ENCODE measurements at regions not wholly inside any gene's neighbourhood (a gene's known extent, or its start where the extent isn't known, plus 50 kb on each side); places are given as distances from the start of the nearest gene placed in this dataset.

DNA sequence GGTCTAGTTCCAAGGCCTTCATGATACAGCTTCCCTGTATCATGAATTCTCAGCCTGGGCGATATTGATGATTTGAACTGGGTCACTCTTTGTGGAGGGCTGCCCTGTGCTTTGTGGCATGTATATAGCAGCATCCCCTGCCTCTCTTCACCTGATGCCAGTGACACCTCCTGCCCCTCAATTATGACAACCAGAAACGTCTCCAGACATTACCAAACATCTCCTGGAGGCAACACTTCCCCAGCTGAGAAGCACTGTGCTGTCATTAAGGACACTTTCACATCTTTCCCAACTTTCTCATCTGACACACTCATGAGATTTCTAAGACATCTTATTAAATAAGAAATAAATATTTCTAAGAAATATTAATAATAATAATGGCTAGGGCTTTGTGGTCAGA lies 315.3 kb downstream of the BCL11B start:
- DNase-seq (ENCODE audit: low read depth, low spot score): no peak
- Histone ChIP-seq H3K4me1 (ENCODE audit: insufficient read depth, insufficient read length) (peaks cover 2% of the 10 kb centered on the region), H3K27me3 (ENCODE audit: insufficient read depth, insufficient read length) (no peaks in the 10 kb centered on the region), H3K36me3 (ENCODE audit: insufficient read depth, insufficient read length, low read length) (no peaks in the 10 kb centered on the region), H3K9ac (ENCODE audit: insufficient read length, low read depth) (no peak overlapping the region), H3K4me3 (ENCODE audit: insufficient read length, low read depth) (no peak overlapping the region), H3K9me3 (ENCODE audit: insufficient read depth, low read length) (no peaks in the 10 kb centered on the region)
- TF ChIP-seq ZNF274 (IDR thresholded peaks at IDR 0.05; ENCODE audit: low read depth, low read length) (no peak), SUZ12 (IDR thresholded peaks at IDR 0.05; ENCODE audit: extremely low read depth, insufficient read depth, insufficient read length) (no peak), YY1 (IDR thresholded peaks at IDR 0.05; ENCODE audit: insufficient read depth, insufficient read length) (no peak)

DNA sequence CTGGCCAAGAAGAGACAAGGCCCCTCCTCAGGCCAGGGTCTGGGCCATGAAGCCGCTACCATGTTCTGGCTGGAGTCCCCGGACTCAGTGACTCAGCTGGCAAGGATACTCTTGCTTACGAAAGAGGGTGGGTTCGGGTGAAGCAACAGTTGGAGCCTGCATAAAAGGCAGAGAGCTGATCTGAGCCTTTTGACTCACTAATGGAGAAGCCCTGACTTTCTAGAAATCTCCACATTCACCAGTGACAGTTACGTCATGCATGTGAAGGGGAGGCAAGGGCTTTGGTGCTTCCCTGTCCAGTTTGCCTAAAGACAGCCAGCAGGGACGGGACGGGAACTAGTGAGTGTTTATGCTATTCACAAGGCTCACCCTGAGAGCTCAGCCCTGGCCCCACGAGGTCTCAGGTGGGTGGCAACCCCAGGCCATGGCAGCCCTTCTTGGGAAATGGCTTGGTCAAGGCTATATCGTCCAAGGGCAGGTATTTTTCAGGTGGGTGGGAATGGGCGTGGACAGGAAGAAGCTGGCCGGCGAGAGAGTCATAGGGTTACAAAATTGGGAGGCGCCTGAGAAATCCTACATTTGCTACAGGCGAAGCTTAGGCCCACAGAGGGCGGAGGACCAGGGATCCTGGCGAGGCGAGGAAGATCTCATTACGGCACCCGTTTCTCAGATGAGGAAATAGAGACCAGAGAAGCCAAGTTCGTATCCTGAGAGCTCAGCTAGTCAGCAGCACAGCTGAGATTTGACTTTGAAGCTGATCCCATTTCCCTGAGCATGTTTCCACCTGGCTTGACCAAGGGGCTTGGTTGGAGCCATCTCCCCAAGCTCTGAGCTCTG lies 314.6 kb downstream of the BCL11B start:
- DNase-seq (ENCODE audit: low read depth, low spot score): no peak
- no peak overlapping the region for H3K9ac ChIP-seq (ENCODE audit: insufficient read length, low read depth)
- no peak for TF ChIP-seq SUZ12 (IDR thresholded peaks at IDR 0.05; ENCODE audit: extremely low read depth, insufficient read depth, insufficient read length)
- TF ChIP-seq YY1 (IDR thresholded peaks at IDR 0.05; ENCODE audit: insufficient read depth, insufficient read length): no peak
- TF ChIP-seq ZNF274 (IDR thresholded peaks at IDR 0.05; ENCODE audit: low read depth, low read length): no peak
- peaks cover 4% of the 10 kb centered on the region for H3K27me3 ChIP-seq (ENCODE audit: insufficient read depth, insufficient read length)
- H3K4me1 ChIP-seq (ENCODE audit: insufficient read depth, insufficient read length): peaks cover 2% of the 10 kb centered on the region
- H3K36me3 ChIP-seq (ENCODE audit: insufficient read depth, insufficient read length, low read length): no peaks in the 10 kb centered on the region
- H3K4me3 ChIP-seq (ENCODE audit: insufficient read length, low read depth): no peak overlapping the region
- H3K9me3 ChIP-seq (ENCODE audit: insufficient read depth, low read length): no peaks in the 10 kb centered on the region

DNA sequence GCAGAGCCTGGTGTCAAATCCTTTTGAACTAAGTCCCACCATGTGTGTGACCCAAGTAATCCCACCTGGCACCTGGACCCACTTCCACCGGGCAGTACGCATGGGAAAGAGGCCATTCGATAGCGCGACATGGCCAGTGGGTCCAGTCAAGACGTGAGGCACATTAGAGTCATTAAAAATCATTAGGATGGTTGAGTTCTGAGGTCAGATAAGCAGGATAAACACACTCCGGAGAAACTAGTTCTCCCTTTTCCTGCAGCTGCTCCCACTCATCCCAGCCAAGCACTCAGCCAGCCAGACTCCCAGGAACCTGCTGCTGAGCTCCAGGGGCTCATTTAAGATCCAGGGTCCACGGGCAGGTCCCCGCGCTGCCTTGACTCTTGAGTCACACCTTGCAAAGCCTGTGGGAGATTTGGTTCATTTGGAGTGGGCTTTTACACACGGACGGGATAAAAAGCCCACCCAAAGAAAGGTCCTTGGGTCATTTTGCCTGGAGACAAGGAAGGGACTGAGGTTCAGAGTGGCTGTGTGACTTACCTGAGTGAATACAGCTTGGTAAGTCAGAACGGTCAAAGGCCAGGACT lies 313.9 kb downstream of the BCL11B start:
- TF ChIP-seq ZNF274 (IDR thresholded peaks at IDR 0.05; ENCODE audit: low read depth, low read length) (no peak), YY1 (IDR thresholded peaks at IDR 0.05; ENCODE audit: insufficient read depth, insufficient read length) (no peak), SUZ12 (IDR thresholded peaks at IDR 0.05; ENCODE audit: extremely low read depth, insufficient read depth, insufficient read length) (no peak)
- no peaks in the 10 kb centered on the region for H3K36me3 ChIP-seq (ENCODE audit: insufficient read depth, insufficient read length, low read length)
- peaks cover 2% of the 10 kb centered on the region for H3K4me1 ChIP-seq (ENCODE audit: insufficient read depth, insufficient read length)
- no peak overlapping the region for H3K9ac ChIP-seq (ENCODE audit: insufficient read length, low read depth)
- DNase-seq (ENCODE audit: low read depth, low spot score): no peak
- peaks cover 5% of the 10 kb centered on the region for H3K27me3 ChIP-seq (ENCODE audit: insufficient read depth, insufficient read length)
- H3K4me3 ChIP-seq (ENCODE audit: insufficient read length, low read depth): no peak overlapping the region
- H3K9me3 ChIP-seq (ENCODE audit: insufficient read depth, low read length): no peaks in the 10 kb centered on the region

DNA sequence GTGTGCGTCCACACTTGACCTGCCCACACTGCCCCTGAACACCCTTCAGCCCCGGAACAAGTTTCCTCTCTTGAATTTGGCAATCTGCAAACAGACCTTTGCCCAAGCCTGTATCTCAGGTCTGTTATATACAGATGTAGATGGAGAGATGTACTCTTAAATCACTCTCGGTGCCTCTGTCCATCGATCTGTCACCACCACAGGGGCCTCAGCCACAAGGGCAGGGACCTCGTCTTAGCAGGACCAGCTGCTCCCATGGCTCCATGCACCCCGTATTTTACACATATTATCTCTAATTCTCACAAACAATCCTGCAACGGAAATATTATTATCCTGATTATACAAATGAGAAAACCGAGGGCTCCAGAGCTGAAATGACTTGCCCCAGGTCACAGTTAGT lies 313.4 kb downstream of the BCL11B start:
- Histone ChIP-seq H3K9me3 (ENCODE audit: insufficient read depth, low read length) (no peaks in the 10 kb centered on the region), H3K36me3 (ENCODE audit: insufficient read depth, insufficient read length, low read length) (no peaks in the 10 kb centered on the region), H3K4me3 (ENCODE audit: insufficient read length, low read depth) (no peak overlapping the region), H3K27me3 (ENCODE audit: insufficient read depth, insufficient read length) (peaks cover 5% of the 10 kb centered on the region), H3K9ac (ENCODE audit: insufficient read length, low read depth) (no peak overlapping the region), H3K4me1 (ENCODE audit: insufficient read depth, insufficient read length) (peaks cover 4% of the 10 kb centered on the region)
- DNase-seq (ENCODE audit: low read depth, low spot score): no peak
- no peak for TF ChIP-seq YY1 (IDR thresholded peaks at IDR 0.05; ENCODE audit: insufficient read depth, insufficient read length)
- no peak for TF ChIP-seq SUZ12 (IDR thresholded peaks at IDR 0.05; ENCODE audit: extremely low read depth, insufficient read depth, insufficient read length)
- TF ChIP-seq ZNF274 (IDR thresholded peaks at IDR 0.05; ENCODE audit: low read depth, low read length): no peak

DNA sequence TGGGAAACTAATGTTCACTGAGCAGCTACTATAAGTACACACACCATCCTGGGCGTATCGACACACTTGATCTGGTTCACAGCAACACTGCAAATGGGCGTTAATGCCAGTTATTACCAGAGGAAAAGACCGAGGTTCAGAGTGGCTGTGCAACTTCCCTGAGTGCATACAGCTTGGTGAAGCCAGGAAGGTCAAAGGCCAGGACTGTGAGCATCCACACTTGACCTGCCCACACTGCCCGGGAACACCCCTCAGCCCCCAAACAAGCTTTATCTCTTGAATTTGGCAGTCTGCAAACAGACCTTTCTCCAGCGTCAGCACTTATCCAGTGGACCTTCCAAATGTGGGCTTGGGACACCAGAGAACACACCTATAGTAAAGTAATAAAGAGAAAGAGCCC lies 312.6 kb downstream of the BCL11B start:
- Histone ChIP-seq H3K4me1 (ENCODE audit: insufficient read depth, insufficient read length) (peaks cover 5% of the 10 kb centered on the region), H3K9me3 (ENCODE audit: insufficient read depth, low read length) (no peaks in the 10 kb centered on the region), H3K9ac (ENCODE audit: insufficient read length, low read depth) (no peak overlapping the region), H3K36me3 (ENCODE audit: insufficient read depth, insufficient read length, low read length) (no peaks in the 10 kb centered on the region), H3K4me3 (ENCODE audit: insufficient read length, low read depth) (no peak overlapping the region), H3K27me3 (ENCODE audit: insufficient read depth, insufficient read length) (peaks cover 5% of the 10 kb centered on the region)
- TF ChIP-seq YY1 (IDR thresholded peaks at IDR 0.05; ENCODE audit: insufficient read depth, insufficient read length) (no peak), ZNF274 (IDR thresholded peaks at IDR 0.05; ENCODE audit: low read depth, low read length) (no peak), SUZ12 (IDR thresholded peaks at IDR 0.05; ENCODE audit: extremely low read depth, insufficient read depth, insufficient read length) (no peak)
- DNase-seq (ENCODE audit: low read depth, low spot score): no peak

DNA sequence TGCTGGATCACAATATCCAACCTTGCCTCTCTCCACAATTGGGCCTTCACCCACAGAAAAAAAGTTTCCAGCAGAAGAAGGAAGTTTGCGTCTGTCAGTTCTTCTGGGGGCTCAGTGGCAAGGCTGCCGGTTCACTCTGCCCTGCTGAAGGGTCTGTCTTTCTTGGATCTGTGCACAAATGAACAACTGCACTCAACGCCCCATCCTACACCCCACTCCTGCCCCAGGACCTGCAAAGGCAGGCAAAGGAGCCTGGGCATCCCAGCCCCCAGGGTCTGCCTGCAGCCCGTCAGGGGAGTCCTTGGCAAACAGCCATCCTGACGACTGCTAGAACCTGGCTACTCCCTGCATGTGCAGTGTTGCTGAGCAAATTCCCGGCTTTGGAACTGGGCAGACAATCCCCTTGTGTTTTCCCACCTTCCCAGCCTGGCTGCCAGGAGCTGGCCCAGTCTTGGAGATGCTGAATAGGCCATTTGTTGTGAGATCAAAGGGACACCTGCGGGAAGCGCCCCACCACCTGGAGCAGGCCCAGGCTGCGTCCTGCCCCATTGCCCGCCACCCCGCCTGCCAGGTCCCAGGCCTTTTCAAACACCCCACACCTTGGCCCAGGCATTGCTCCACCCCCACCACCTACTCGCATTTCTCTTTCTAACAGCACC lies 311.9 kb downstream of the BCL11B start:
- no peak overlapping the region for H3K9ac ChIP-seq (ENCODE audit: insufficient read length, low read depth)
- DNase-seq (ENCODE audit: low read depth, low spot score): no peak
- TF ChIP-seq ZNF274 (IDR thresholded peaks at IDR 0.05; ENCODE audit: low read depth, low read length): no peak
- TF ChIP-seq SUZ12 (IDR thresholded peaks at IDR 0.05; ENCODE audit: extremely low read depth, insufficient read depth, insufficient read length): no peak
- TF ChIP-seq YY1 (IDR thresholded peaks at IDR 0.05; ENCODE audit: insufficient read depth, insufficient read length): no peak

DNA sequence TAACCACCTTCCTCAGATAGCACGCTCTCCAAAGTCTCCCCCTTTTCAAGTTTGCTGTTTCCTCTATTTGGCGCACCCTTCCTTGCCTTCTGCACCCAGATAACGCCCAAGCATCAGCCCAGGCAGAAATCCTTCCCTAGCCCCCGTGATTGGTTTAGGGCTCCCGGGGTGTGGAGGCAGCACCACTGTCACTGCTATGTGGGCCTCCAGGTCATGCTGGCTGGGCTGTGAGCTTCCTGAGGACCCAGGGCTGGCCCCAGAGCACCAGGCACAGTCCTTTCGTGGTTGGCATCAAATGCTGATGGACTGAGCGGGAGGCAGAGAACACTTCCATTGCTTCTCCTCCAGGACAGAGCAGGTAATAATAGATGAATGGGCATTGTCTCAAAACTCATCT lies 311.4 kb downstream of the BCL11B start:
- Histone ChIP-seq H3K9ac (ENCODE audit: insufficient read length, low read depth) (no peak overlapping the region), H3K27me3 (ENCODE audit: insufficient read depth, insufficient read length) (peaks cover 15% of the 10 kb centered on the region), H3K4me3 (ENCODE audit: insufficient read length, low read depth) (no peak overlapping the region), H3K4me1 (ENCODE audit: insufficient read depth, insufficient read length) (peaks cover 5% of the 10 kb centered on the region), H3K36me3 (ENCODE audit: insufficient read depth, insufficient read length, low read length) (no peaks in the 10 kb centered on the region), H3K9me3 (ENCODE audit: insufficient read depth, low read length) (no peaks in the 10 kb centered on the region)
- DNase-seq (ENCODE audit: low read depth, low spot score): no peak
- TF ChIP-seq ZNF274 (IDR thresholded peaks at IDR 0.05; ENCODE audit: low read depth, low read length) (no peak), YY1 (IDR thresholded peaks at IDR 0.05; ENCODE audit: insufficient read depth, insufficient read length) (no peak), SUZ12 (IDR thresholded peaks at IDR 0.05; ENCODE audit: extremely low read depth, insufficient read depth, insufficient read length) (no peak)

More for the DNA sequence above, 311.9 kb downstream of the BCL11B start:
- Histone ChIP-seq H3K9me3 (ENCODE audit: insufficient read depth, low read length) (no peaks in the 10 kb centered on the region), H3K4me1 (ENCODE audit: insufficient read depth, insufficient read length) (peaks cover 5% of the 10 kb centered on the region), H3K4me3 (ENCODE audit: insufficient read length, low read depth) (no peak overlapping the region), H3K36me3 (ENCODE audit: insufficient read depth, insufficient read length, low read length) (no peaks in the 10 kb centered on the region), H3K27me3 (ENCODE audit: insufficient read depth, insufficient read length) (peaks cover 10% of the 10 kb centered on the region)
